Kidney (tissue), 13 donors: ENCODE measurements at regions not wholly inside any gene's neighbourhood (a gene's known extent, or its start where the extent isn't known, plus 50 kb on each side); places are given as distances from the start of the nearest gene placed in this dataset.
"Not testable (repeated sequence)": the region's sequence is repeated elsewhere in the genome, so short reads cannot be mapped to it uniquely, and the experiment has no call there.

Experiments
- DNase-seq, 5 donors: peaks; one replicate each; pipeline ENCODE4 v3.0.0-alpha.2; 2013 to 2020
- FAIRE-seq: peaks from 2 replicates; lab custom pipeline; 2012; peaks lifted over from hg19 to GRCh38; lab: Jason Lieb, UNC
- H3K27ac ChIP-seq, 2 donors: one replicate each; pipeline ENCODE4 v1.7.0; 2013; ENCODE audit warnings: low read depth in 2 of 2, low read length in 2 of 2, inconsistent platforms in 1 of 2
- H3K27me3 ChIP-seq: one replicate; pipeline ENCODE4 v1.7.1; 2013; ENCODE audit warnings: low read length, inconsistent platforms; ENCODE audit not compliant: control insufficient read depth, insufficient read depth
- H3K36me3 ChIP-seq, 3 donors: one replicate each; pipeline versions ENCODE4 v1.7.0 to v1.7.1; 2013; ENCODE audit warnings: low read length in 3 of 3, control low read depth in 1 of 3, inconsistent platforms in 1 of 3; ENCODE audit not compliant: insufficient read depth in 3 of 3, control insufficient read depth in 2 of 3
- H3K4me1 ChIP-seq, 3 donors: one replicate each; pipeline versions ENCODE4 v1.7.0 to v1.7.1; 2013; ENCODE audit warnings: low read length in 3 of 3, inconsistent platforms in 1 of 3, low read depth in 1 of 3; ENCODE audit not compliant: control insufficient read depth in 2 of 3, insufficient read depth in 2 of 3
- H3K4me3 ChIP-seq, 3 donors: one replicate each; pipeline versions ENCODE4 v1.7.0 to v1.8.1; 2013; ENCODE audit warnings: low read length in 3 of 3, control low read depth in 1 of 3, inconsistent platforms in 1 of 3
- H3K9ac ChIP-seq, 3 donors: one replicate each; pipeline versions ENCODE4 v1.7.0 to v1.7.1; 2013; ENCODE audit warnings: low read length in 3 of 3, control low read depth in 1 of 3, inconsistent platforms in 1 of 3
- H3K9me3 ChIP-seq, 3 donors: one replicate each; pipeline versions ENCODE4 v1.7.0 to v1.7.1; 2013; ENCODE audit warnings: low read length in 3 of 3, control low read depth in 1 of 3, inconsistent platforms in 1 of 3; ENCODE audit not compliant: control insufficient read depth in 2 of 3, insufficient read depth in 1 of 3
- intact Hi-C: fragments of 100-400 bp; cut with DNase I; formaldehyde crosslinking; loops from one replicate; pipeline ENCODE4 v1.11.1; 2022
- TF ChIP-seq, protein P1 (sequence below): IDR thresholded peaks from 3 replicates; pipeline ENCODE4 v1.5.1; 2012; ENCODE audit warnings: mild to moderate bottlenecking, moderate library complexity, borderline replicate concordance; ENCODE audit not compliant: insufficient read depth; ENCODE audit errors: extremely low read depth
- donor health status: control.
- donor health status: control.
- donor health status: control.
- donor health status: control.
- donor health status: control.
- donor health status: DM: yes; HTN: yes; CAD: no.
- donor health status: Normal renal cell carcinoma (clear cell type).

DNA sequence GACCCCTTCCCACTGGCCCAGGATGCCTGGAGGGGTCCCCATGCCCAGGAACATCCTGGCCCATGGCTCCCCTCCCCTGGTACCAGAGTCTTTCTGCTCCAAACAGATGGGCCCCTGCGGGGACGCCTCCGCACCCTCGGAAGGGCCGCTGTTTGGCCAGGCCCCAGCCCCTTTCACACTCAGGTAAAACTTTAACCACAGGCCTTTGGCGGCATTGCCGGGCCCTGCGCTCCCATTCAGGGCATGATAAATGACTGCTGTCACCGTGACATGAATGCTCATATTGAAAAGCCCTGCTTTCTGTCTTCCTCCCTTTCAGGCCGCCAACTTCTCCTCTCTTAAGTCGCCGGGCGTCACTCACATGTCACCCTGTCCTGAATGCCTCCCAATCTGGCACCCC is 141.5 kb upstream of the TOP1 start:
- no peaks in the 10 kb centered on the region for H3K9me3 ChIP-seq
- H3K27ac ChIP-seq = no peak overlapping the region
- TF ChIP-seq, protein P1, sequence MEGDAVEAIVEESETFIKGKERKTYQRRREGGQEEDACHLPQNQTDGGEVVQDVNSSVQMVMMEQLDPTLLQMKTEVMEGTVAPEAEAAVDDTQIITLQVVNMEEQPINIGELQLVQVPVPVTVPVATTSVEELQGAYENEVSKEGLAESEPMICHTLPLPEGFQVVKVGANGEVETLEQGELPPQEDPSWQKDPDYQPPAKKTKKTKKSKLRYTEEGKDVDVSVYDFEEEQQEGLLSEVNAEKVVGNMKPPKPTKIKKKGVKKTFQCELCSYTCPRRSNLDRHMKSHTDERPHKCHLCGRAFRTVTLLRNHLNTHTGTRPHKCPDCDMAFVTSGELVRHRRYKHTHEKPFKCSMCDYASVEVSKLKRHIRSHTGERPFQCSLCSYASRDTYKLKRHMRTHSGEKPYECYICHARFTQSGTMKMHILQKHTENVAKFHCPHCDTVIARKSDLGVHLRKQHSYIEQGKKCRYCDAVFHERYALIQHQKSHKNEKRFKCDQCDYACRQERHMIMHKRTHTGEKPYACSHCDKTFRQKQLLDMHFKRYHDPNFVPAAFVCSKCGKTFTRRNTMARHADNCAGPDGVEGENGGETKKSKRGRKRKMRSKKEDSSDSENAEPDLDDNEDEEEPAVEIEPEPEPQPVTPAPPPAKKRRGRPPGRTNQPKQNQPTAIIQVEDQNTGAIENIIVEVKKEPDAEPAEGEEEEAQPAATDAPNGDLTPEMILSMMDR = no peak
- DNase-seq (no peak), FAIRE-seq (no peak)
- H3K36me3 ChIP-seq = no peaks in the 10 kb centered on the region
- H3K27me3 ChIP-seq = no peaks in the 10 kb centered on the region
- no peak overlapping the region for H3K9ac ChIP-seq
- H3K4me3 ChIP-seq = no peak overlapping the region
- no peaks in the 10 kb centered on the region for H3K4me1 ChIP-seq
- intact Hi-C loops = no loop called here

DNA sequence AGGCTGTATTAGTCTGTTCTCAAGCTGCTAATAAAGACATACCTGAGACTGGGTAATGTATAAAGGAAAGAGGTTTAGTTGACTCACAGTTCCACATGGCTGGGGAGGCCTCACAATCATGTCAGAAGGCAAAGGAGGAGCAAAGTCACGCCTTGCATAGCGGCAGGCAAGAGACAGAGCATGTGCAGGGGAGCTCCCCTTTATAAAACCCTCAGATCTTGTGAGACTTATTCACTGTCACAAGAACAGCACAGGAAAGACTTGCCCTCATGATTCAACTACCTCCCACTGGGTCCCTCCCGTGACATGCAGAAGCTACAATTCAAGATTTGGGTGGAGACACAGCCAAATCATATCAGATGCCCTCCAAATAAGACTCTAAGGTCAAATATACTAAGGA is 139.4 kb upstream of the TOP1 start:
- H3K4me3 ChIP-seq, DNase-seq, FAIRE-seq, H3K4me1 ChIP-seq, intact Hi-C loops, H3K27ac ChIP-seq, H3K9ac ChIP-seq, H3K36me3 ChIP-seq, H3K27me3 ChIP-seq, H3K9me3 ChIP-seq: not testable (repeated sequence)

DNA sequence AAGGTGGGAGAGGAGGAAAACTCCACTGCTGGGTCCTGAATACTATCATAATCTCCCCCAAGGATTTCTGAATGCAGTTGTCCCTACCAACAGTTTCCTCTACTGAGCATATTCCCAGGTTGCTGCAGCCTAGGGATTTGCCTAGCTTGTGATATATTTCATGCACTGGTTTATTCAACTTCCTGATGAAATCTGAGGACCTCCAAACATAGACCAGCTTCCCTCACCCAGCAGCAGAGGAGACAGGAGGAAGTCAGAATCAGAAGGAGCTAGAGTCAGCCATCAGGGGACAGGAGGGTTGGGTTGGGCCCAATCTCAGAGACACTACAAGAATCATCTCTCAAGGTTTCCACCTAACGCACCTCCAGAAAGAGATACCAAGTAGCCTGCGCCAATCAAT is 138.4 kb upstream of the TOP1 start:
- Histone ChIP-seq H3K27me3 (no peaks in the 10 kb centered on the region), H3K9me3 (no peaks in the 10 kb centered on the region), H3K9ac (no peak overlapping the region), H3K27ac (no peak overlapping the region), H3K4me3 (no peak overlapping the region), H3K36me3 (no peaks in the 10 kb centered on the region), H3K4me1 (no peaks in the 10 kb centered on the region)
- TF ChIP-seq, protein P1 = no peak
- intact Hi-C loops = no loop called here
- DNase-seq = no peak
- no peak for FAIRE-seq

DNA sequence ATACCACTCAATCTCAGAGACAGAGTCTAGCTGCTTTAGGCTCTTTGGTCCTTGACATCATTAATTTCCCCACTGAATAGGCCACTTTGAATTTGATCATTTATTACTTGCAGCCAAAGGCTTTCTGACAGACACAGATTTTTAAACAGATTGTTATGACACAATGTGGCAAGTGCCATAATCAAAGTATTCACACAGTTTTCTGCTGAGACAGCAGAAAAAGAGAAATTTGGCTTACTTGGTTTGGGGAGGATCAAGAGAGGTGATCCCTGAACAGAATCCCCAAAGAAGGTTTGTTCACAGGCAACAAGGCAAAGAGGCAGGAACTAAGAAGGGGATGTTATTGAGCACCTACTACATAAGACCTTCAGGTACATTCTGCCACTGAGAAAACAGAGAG is 138.0 kb upstream of the TOP1 start:
- DNase-seq (no peak), FAIRE-seq (no peak)
- H3K4me3 ChIP-seq = no peak overlapping the region
- no peaks in the 10 kb centered on the region for H3K9me3 ChIP-seq
- no peaks in the 10 kb centered on the region for H3K36me3 ChIP-seq
- TF ChIP-seq, protein P1 = no peak
- intact Hi-C loops = no loop called here
- no peaks in the 10 kb centered on the region for H3K27me3 ChIP-seq
- no peak overlapping the region for H3K9ac ChIP-seq
- no peak overlapping the region for H3K27ac ChIP-seq
- no peaks in the 10 kb centered on the region for H3K4me1 ChIP-seq
